ENCODE measurements at regions not wholly inside any gene's neighbourhood (a gene's known extent, or its start where the extent isn't known, plus 50 kb on each side); places are given as distances from the start of the nearest gene placed in this dataset.

DNA sequence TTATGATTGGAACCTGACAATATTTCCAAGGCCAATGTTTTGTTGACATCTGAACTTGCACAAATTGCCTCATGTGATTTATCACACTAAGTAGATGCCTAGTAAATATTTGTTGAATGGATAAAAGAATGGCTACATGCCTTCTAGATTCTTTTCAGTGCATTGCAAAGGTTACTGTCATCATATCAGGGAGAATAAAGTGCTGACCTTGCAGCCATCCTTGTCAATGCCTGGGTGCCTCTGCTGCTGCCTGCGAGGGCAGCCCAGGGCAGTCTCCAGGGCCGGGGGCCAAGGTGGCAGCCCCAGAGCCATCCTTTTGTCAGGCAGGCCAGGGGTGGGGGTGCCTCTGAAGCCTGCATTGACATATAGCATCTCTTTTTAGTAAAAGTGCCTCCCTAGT lies 325.6 kb upstream of the MTNR1B start:
- no peaks in the 10 kb centered on the region for H3F3A ChIP-seq (replicated peaks; ENCODE audit: low read depth)
- H4K20me1 ChIP-seq (replicated peaks; ENCODE audit: insufficient read depth) = no peaks in the 10 kb centered on the region; the same call in 1 of the 2 replicates
- H3K9me2 ChIP-seq (ENCODE audit: insufficient read depth) = peaks cover 13% of the 10 kb centered on the region
- no peak overlapping the region for H3K4me2 ChIP-seq
- Mint-ChIP-seq H3K36me3 (ENCODE audit: low read depth) (no peaks in the 10 kb centered on the region), H3K9me3 (no peaks in the 10 kb centered on the region), H3K4me1 (no peaks in the 10 kb centered on the region; the same call in 2 of the 3 replicates), H3K27ac (no peak overlapping the region), H3K27me3 (ENCODE audit: insufficient read depth, low read depth, poor library complexity) (peaks cover 2% of the 10 kb centered on the region), H3K4me3 (no peak overlapping the region)
- no peak overlapping the region for H3K4me3 ChIP-seq
- no peaks in the 10 kb centered on the region for H3K36me3 ChIP-seq (ENCODE audit: insufficient read depth)
- no peak overlapping the region for H3K27ac ChIP-seq (ENCODE audit: low read depth)
- H2AFZ ChIP-seq = no peak overlapping the region
- TF ChIP-seq ZNF331 (CRISPR knock-in tag; IDR thresholded peaks at IDR 0.05; ENCODE audit: low read depth) (no peak), JUNB (IDR thresholded peaks at IDR 0.05; ENCODE audit: unreplicated experiment) (no peak), STAT1 (IDR thresholded peaks at IDR 0.05; ENCODE audit: unreplicated experiment) (no peak), NANOG (IDR thresholded peaks at IDR 0.05; ENCODE audit: borderline replicate concordance) (no peak), POLR2AphosphoS5 (IDR thresholded peaks at IDR 0.05; ENCODE audit: low read depth) (no peak)
- TF ChIP-seq, protein P1, sequence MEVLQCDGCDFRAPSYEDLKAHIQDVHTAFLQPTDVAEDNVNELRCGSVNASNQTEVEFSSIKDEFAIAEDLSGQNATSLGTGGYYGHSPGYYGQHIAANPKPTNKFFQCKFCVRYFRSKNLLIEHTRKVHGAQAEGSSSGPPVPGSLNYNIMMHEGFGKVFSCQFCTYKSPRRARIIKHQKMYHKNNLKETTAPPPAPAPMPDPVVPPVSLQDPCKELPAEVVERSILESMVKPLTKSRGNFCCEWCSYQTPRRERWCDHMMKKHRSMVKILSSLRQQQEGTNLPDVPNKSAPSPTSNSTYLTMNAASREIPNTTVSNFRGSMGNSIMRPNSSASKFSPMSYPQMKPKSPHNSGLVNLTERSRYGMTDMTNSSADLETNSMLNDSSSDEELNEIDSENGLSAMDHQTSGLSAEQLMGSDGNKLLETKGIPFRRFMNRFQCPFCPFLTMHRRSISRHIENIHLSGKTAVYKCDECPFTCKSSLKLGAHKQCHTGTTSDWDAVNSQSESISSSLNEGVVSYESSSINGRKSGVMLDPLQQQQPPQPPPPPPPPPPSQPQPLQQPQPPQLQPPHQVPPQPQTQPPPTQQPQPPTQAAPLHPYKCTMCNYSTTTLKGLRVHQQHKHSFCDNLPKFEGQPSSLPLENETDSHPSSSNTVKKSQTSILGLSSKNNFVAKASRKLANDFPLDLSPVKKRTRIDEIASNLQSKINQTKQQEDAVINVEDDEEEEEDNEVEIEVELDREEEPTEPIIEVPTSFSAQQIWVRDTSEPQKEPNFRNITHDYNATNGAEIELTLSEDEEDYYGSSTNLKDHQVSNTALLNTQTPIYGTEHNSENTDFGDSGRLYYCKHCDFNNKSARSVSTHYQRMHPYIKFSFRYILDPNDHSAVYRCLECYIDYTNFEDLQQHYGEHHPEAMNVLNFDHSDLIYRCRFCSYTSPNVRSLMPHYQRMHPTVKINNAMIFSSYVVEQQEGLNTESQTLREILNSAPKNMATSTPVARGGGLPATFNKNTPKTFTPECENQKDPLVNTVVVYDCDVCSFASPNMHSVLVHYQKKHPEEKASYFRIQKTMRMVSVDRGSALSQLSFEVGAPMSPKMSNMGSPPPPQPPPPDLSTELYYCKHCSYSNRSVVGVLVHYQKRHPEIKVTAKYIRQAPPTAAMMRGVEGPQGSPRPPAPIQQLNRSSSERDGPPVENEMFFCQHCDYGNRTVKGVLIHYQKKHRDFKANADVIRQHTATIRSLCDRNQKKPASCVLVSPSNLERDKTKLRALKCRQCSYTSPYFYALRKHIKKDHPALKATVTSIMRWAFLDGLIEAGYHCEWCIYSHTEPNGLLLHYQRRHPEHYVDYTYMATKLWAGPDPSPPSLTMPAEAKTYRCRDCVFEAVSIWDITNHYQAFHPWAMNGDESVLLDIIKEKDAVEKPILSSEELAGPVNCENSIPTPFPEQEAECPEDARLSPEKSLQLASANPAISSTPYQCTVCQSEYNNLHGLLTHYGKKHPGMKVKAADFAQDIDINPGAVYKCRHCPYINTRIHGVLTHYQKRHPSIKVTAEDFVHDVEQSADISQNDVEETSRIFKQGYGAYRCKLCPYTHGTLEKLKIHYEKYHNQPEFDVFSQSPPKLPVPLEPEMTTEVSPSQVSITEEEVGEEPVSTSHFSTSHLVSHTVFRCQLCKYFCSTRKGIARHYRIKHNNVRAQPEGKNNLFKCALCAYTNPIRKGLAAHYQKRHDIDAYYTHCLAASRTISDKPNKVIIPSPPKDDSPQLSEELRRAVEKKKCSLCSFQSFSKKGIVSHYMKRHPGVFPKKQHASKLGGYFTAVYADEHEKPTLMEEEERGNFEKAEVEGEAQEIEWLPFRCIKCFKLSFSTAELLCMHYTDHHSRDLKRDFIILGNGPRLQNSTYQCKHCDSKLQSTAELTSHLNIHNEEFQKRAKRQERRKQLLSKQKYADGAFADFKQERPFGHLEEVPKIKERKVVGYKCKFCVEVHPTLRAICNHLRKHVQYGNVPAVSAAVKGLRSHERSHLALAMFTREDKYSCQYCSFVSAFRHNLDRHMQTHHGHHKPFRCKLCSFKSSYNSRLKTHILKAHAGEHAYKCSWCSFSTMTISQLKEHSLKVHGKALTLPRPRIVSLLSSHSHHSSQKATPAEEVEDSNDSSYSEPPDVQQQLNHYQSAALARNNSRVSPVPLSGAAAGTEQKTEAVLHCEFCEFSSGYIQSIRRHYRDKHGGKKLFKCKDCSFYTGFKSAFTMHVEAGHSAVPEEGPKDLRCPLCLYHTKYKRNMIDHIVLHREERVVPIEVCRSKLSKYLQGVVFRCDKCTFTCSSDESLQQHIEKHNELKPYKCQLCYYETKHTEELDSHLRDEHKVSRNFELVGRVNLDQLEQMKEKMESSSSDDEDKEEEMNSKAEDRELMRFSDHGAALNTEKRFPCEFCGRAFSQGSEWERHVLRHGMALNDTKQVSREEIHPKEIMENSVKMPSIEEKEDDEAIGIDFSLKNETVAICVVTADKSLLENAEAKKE (CRISPR knock-in tag; IDR thresholded peaks at IDR 0.05) = no peak
- TF ChIP-seq, protein P2, sequence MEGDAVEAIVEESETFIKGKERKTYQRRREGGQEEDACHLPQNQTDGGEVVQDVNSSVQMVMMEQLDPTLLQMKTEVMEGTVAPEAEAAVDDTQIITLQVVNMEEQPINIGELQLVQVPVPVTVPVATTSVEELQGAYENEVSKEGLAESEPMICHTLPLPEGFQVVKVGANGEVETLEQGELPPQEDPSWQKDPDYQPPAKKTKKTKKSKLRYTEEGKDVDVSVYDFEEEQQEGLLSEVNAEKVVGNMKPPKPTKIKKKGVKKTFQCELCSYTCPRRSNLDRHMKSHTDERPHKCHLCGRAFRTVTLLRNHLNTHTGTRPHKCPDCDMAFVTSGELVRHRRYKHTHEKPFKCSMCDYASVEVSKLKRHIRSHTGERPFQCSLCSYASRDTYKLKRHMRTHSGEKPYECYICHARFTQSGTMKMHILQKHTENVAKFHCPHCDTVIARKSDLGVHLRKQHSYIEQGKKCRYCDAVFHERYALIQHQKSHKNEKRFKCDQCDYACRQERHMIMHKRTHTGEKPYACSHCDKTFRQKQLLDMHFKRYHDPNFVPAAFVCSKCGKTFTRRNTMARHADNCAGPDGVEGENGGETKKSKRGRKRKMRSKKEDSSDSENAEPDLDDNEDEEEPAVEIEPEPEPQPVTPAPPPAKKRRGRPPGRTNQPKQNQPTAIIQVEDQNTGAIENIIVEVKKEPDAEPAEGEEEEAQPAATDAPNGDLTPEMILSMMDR (conservative IDR thresholded peaks at IDR 0.05; ENCODE audit: low read depth in 2 of 2) = no peak
- H3K4me1 ChIP-seq (ENCODE audit: insufficient read depth) = no peaks in the 10 kb centered on the region
- H3K79me2 ChIP-seq (replicated peaks; ENCODE audit: insufficient read depth) = no peaks in the 10 kb centered on the region
- no peaks in the 10 kb centered on the region for H3K27me3 ChIP-seq (ENCODE audit: insufficient read depth)
- no peak for ATAC-seq
- no peak for DNase-seq (ENCODE audit: low spot score)

All from GM23338 (cell line).